GM12892 (cell line): ENCODE measurements at regions not wholly inside any gene's neighbourhood (a gene's known extent, or its start where the extent isn't known, plus 50 kb on each side); places are given as distances from the start of the nearest gene placed in this dataset.

Source experiments
- POLR2A ChIP-seq: IDR thresholded peaks from 2 replicates; pipeline ENCODE4 v1.6.1; 2011; ENCODE audit warnings: low read depth, low read length, control low read depth
- POLR2AphosphoS5 ChIP-seq: IDR thresholded peaks from 2 replicates; pipeline ENCODE4 v1.6.1; 2011; ENCODE audit warnings: low read depth, low read length, control low read depth

- TF ChIP-seq POLR2A (no peak), POLR2AphosphoS5 (no peak)
These were observed 105.5 kb upstream of the ERCC6L2 start for GRCh38 chr9:95769909-95770433.
